GM19328 (cell line): ENCODE measurements at regions not wholly inside any gene's neighbourhood (a gene's known extent, or its start where the extent isn't known, plus 50 kb on each side); places are given as distances from the start of the nearest gene placed in this dataset.
"Not testable (repeated sequence)": the region's sequence is repeated elsewhere in the genome, so short reads cannot be mapped to it uniquely, and the experiment has no call there.

ENCODE experiments used
- ATAC-seq: cut with Tn5 transposase; IDR thresholded peaks from one replicate; pipeline ENCODE4 v1.9.1; 2021; ENCODE audit warnings: mild to moderate bottlenecking, moderate library complexity; ENCODE audit not compliant: unreplicated experiment

- ATAC-seq = no peak
Measured at GRCh38 chr18:38759457-38759856, 1193.9 kb upstream of the CELF4 start.

- ATAC-seq = no peak
Measured at GRCh38 chr18:38756436-38756835, 1190.8 kb upstream of the CELF4 start.

DNA sequence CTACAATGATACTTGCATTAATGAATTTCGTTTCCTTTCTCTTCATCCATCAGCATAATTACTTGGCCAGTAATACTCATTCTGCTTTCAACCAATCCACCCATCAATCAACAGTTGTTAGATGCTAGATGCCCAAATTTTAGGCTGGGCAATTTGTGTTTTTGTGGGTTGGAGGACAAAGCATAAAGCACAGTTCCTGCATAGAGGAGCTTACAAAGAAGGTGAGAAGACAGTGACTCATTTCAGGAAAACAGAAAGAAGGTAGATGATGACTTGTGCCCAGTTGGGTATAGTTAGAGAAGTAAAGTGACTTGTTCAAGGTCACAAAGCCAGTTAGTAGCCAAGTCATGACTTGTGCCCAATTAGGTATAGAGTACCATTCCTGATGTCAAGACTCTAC lies 1186.8 kb upstream of the CELF4 start:
- ATAC-seq = peak; percentile 54

DNA sequence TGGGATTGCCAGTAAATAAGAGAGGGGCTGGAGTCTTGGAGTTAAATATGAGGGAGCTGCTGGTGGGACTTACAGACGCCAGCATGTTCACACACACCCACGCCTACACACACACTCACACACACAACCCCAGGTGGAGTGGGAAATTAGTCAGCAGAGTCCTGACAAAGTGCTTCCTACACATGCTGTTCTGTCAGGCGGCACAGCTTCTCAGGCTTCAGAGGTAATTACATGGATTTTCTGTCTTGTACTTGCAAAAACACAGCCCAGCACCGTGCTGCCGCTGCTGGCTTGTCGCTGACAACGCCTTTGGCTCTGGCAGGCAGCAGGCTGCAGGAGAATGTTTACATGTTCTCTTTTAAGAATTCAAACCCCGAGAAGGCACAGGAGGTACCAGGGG lies 1186.3 kb upstream of the CELF4 start:
- no peak for ATAC-seq

- ATAC-seq = no peak
Measured at GRCh38 chr18:38751211-38751610, 1185.6 kb upstream of the CELF4 start.

GRCh38 chr18:38750751-38751150 lies 1185.2 kb upstream of the CELF4 start:
- ATAC-seq = no peak

DNA sequence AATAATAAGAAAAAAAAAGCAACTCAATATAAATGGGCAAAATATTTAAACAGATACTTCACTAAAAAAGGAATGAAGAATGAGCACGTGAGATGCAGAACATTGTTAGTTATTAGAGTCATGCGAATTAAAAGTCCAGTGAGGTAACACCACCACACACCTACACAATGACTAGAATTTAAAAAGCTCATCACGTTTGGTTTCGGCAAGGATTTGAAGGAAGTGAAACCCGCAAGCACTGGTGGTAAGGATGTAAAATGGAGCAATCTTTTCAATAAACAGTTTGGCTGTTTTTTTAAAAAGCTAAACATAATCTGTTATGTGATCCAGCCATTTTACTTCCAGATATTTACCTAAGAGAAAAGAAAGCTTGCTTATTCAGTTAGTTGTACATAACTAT lies 1181.6 kb upstream of the CELF4 start:
- ATAC-seq = no peak

- not testable (repeated sequence) for ATAC-seq
Measured at GRCh38 chr18:38720181-38720580, 1154.6 kb upstream of the CELF4 start.

GRCh38 chr18:38718365-38718901 lies 1152.8 kb upstream of the CELF4 start:
- no peak for ATAC-seq

DNA sequence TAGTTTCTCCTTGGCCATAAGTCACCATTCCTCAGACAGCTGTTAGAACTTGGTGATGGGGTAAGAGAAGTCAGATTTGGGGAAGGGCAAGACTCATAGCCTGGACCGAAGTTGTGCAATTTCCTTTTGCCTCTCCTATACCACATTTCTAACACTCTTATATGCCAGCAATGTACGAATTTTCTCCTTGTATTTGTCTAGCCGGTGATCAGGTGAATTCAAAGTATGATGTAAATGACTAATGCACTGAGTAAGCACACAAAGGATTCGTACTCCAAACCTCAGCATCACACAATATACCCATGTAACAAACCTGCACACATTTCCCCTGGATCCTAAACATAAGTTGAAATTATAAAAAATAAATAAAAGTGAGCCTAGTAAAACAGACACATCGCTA lies 1143.5 kb upstream of the CELF4 start:
- ATAC-seq = no peak

DNA sequence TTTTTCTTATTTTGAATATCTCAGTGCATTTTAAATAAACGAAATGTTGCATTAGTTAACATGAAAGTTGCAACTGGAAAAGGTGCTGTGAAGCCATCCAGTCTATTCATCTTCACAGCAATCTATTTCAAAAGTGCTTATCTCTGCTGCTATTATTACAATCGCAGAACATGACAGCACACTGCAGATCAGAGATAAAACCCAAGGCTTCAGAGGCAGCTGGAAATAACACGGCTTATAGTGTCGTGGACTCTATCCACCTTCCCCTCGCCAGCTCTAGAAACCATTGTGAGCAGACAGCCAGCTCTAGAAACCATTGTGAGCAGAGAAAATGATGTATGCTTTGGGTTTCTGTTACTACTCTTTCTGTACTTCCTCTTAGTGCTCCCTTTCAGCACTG lies 1140.8 kb upstream of the CELF4 start:
- ATAC-seq = no peak

DNA sequence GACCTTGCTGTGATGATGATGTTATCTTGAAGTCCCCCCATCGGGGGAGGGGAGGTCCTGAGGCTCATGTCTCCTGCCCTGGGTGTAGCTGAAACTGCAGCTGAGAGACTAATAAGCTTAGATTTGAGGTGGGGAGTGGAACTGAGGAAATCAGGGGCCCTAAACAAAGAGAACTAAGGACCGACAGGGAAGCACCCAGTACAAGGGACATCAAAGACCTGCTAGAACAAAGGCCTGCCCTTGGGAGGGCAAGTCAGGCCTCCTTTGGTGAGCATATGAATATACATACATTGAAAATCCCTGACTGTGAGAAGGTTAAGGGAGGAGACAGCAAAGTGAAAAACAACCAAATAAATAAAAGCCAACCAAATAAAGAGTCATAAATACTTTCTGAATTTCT lies 1132.5 kb upstream of the CELF4 start:
- ATAC-seq = no peak

GRCh38 chr18:38695559-38696280 lies 1130.1 kb upstream of the CELF4 start:
- no peak for ATAC-seq

DNA sequence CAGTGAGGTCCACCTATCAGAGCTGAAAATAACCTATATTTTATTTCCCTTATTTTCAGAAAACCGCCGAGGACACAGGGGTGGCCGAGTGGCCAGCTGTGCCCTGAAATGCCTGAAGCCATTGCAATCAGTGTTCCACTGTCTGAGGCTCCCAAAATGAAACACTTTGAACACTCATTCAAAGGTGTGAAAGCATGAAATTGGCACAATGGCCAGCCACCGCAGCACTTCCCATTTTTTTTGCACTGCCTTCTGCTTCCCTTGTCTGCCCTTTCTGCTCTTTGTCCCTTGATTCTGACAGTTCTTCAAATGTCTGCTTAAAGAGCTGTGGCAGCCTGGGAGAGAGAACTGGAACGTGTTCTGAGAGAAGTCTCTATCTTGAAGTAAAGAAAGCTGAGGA lies 1127.5 kb upstream of the CELF4 start:
- ATAC-seq = no peak

- ATAC-seq = no peak
Measured at GRCh38 chr18:38690626-38691025, 1125.0 kb upstream of the CELF4 start.

- ATAC-seq = no peak
Measured at GRCh38 chr18:38688416-38688815, 1122.8 kb upstream of the CELF4 start.

GRCh38 chr18:38670486-38670885 lies 1104.9 kb upstream of the CELF4 start:
- ATAC-seq = no peak

DNA sequence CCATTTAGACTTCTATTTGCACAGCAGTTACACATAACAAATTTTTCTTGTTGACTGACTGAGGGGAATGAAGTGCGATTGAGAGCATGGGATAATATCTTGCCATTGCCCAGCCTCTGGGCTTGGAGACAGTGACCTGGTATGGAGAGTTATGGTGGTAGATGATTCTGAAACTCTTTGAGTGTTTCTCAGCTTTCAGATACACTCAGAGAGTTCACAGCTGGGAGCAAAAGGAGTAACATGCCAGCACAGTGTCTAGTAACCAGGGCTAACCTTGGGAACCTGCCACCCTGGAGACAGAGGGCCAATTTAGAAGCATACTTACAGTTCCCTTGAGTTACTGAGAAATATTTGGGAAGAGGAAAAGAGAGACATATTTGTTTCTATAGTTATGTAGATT lies 1099.3 kb upstream of the CELF4 start:
- ATAC-seq = no peak

DNA sequence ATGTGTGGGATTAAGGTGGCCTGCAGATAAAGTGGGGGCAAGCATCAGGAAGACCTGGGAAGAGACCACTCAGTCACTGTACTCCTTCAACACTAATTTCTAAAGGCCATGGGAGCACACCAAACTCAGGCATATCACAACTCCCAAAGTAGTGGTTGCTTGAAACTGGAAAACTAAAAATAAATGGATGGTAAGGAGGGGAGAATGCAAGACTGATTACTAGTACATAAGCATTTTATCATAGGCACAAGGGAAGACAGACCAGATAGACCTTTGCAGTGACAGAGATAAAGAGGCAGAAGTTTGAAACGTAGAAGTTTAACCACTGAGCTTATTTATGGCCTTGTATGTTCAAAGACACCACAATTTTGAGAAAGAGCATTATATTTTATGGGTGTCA lies 1098.1 kb upstream of the CELF4 start:
- no peak for ATAC-seq

- no peak for ATAC-seq
Measured at GRCh38 chr18:38663270-38663669, 1097.7 kb upstream of the CELF4 start.

- ATAC-seq = no peak
Measured at GRCh38 chr18:38654946-38655345, 1089.3 kb upstream of the CELF4 start.

- no peak for ATAC-seq
Measured at GRCh38 chr18:38651736-38652135, 1086.1 kb upstream of the CELF4 start.

DNA sequence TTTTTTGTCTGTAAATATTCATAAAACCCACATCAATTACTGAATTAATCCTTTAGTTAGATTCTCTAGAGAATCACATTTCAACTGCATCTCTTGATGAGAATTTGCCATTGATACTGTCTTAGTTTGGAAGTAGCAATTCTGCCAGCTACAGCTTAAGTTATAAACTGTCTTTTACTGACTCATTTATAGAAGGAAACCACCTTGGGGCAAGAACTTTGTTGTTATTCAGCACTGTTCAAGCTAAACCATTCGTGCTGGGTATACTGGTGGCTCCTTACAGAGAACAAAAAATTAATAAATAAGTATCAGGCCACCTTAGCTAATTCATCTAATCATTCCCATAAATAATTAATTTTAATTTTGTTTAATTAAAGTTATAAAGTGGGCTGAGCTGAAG lies 1082.6 kb upstream of the CELF4 start:
- ATAC-seq = no peak
